B cell (primary cell): ENCODE measurements at regions not wholly inside any gene's neighbourhood (a gene's known extent, or its start where the extent isn't known, plus 50 kb on each side); places are given as distances from the start of the nearest gene placed in this dataset.

Experiments
- EZH2 ChIP-seq: IDR thresholded peaks from 2 replicates; pipeline ENCODE4 v1.6.1; 2012; ENCODE audit warnings: borderline replicate concordance, low read depth, mild to moderate bottlenecking, moderate library complexity, low read length; ENCODE audit not compliant: insufficient read depth, poor library complexity, severe bottlenecking
- TF ChIP-seq, protein P1 (sequence below): fragments of 200-600 bp; IDR thresholded peaks from one replicate; pipeline ENCODE4 v1.8.0; 2022; ENCODE audit warnings: antibody characterized with exemption, mild to moderate bottlenecking

- TF ChIP-seq, protein P1, sequence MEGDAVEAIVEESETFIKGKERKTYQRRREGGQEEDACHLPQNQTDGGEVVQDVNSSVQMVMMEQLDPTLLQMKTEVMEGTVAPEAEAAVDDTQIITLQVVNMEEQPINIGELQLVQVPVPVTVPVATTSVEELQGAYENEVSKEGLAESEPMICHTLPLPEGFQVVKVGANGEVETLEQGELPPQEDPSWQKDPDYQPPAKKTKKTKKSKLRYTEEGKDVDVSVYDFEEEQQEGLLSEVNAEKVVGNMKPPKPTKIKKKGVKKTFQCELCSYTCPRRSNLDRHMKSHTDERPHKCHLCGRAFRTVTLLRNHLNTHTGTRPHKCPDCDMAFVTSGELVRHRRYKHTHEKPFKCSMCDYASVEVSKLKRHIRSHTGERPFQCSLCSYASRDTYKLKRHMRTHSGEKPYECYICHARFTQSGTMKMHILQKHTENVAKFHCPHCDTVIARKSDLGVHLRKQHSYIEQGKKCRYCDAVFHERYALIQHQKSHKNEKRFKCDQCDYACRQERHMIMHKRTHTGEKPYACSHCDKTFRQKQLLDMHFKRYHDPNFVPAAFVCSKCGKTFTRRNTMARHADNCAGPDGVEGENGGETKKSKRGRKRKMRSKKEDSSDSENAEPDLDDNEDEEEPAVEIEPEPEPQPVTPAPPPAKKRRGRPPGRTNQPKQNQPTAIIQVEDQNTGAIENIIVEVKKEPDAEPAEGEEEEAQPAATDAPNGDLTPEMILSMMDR, result no peak
- TF ChIP-seq EZH2, result no peak
Observed at GRCh38 chr5:2141254-2142000, 258.7 kb upstream of the IRX4 start.
